Thoracic aorta (tissue), 2 donors: ENCODE measurements at regions not wholly inside any gene's neighbourhood (a gene's known extent, or its start where the extent isn't known, plus 50 kb on each side); places are given as distances from the start of the nearest gene placed in this dataset.

Experiments used
- ATAC-seq: fragments of 150-250 bp; one replicate; pipeline ENCODE4 v1.8.0; 2017; ENCODE audit warnings: low read depth; ENCODE audit not compliant: insufficient number of reproducible peaks, low FRiP score
- DNase-seq: peaks from one replicate; pipeline ENCODE4 v3.0.0-alpha.2; 2020; ENCODE audit warnings: low spot score
- H3K27ac ChIP-seq, 2 donors: fragments of 200-600 bp; sonication (generic); 1 replicate in 1 of 2; 2 replicates in 1 of 2; pipeline ENCODE4 v1.5.1; 2016; ENCODE audit warnings: mild to moderate bottlenecking in 2 of 2, moderate library complexity in 2 of 2
- H3K27me3 ChIP-seq: fragments of 200-600 bp; sonication (generic); replicated peaks from 2 replicates; pipeline ENCODE4 v1.6.0; 2016; ENCODE audit warnings: mild to moderate bottlenecking; ENCODE audit not compliant: insufficient read depth
- H3K36me3 ChIP-seq: fragments of 200-600 bp; sonication (generic); one replicate; pipeline ENCODE4 v1.5.1; 2016
- H3K4me1 ChIP-seq, 2 donors: fragments of 200-600 bp; sonication (generic); 1 replicate in 1 of 2; 2 replicates in 1 of 2; pipeline versions ENCODE4 v1.5.1 to v1.6.0; 2016; ENCODE audit warnings: low read depth in 2 of 2, mild to moderate bottlenecking in 1 of 2; ENCODE audit not compliant: control insufficient read depth in 1 of 2
- H3K4me3 ChIP-seq: fragments of 200-600 bp; sonication (generic); 2 replicates; pipeline ENCODE4 v1.5.1; 2016; ENCODE audit warnings: mild to moderate bottlenecking
- H3K9me3 ChIP-seq: fragments of 200-600 bp; sonication (generic); 2 replicates; pipeline ENCODE4 v1.5.1; 2016
- CTCF ChIP-seq: fragments of 200-600 bp; sonication (generic); IDR thresholded peaks from one replicate; pipeline ENCODE4 v1.5.1; 2019; ENCODE audit warnings: antibody characterized with exemption

GRCh38 chr7:25512061-25512687, 283.9 kb upstream of the NPVF start:
- no peak for TF ChIP-seq CTCF
- no peaks in the 10 kb centered on the region for H3K4me1 ChIP-seq
- no peaks in the 10 kb centered on the region for H3K9me3 ChIP-seq
- H3K27ac ChIP-seq = no peak overlapping the region
- ATAC-seq (no peak), DNase-seq (no peak)
- no peak overlapping the region for H3K4me3 ChIP-seq
- no peaks in the 10 kb centered on the region for H3K27me3 ChIP-seq
- no peaks in the 10 kb centered on the region for H3K36me3 ChIP-seq

- Histone ChIP-seq H3K27ac (no peak overlapping the region), H3K27me3 (no peaks in the 10 kb centered on the region), H3K9me3 (no peaks in the 10 kb centered on the region), H3K4me1 (no peaks in the 10 kb centered on the region), H3K4me3 (no peak overlapping the region), H3K36me3 (no peaks in the 10 kb centered on the region)
- DNase-seq = no peak
- no peak for TF ChIP-seq CTCF
- no peak for ATAC-seq
Measured at GRCh38 chr7:25515633-25516275, 287.5 kb upstream of the NPVF start.

GRCh38 chr7:25517906-25518305, 289.6 kb upstream of the NPVF start:
- no peak overlapping the region for H3K4me3 ChIP-seq
- no peaks in the 10 kb centered on the region for H3K4me1 ChIP-seq
- ATAC-seq (no peak), DNase-seq (no peak)
- H3K27me3 ChIP-seq = no peaks in the 10 kb centered on the region
- TF ChIP-seq CTCF = no peak
- no peaks in the 10 kb centered on the region for H3K36me3 ChIP-seq
- no peak overlapping the region for H3K27ac ChIP-seq
- no peaks in the 10 kb centered on the region for H3K9me3 ChIP-seq

- no peaks in the 10 kb centered on the region for H3K27me3 ChIP-seq
- TF ChIP-seq CTCF = no peak
- no peak overlapping the region for H3K27ac ChIP-seq
- ATAC-seq = no peak
- no peaks in the 10 kb centered on the region for H3K9me3 ChIP-seq
- no peaks in the 10 kb centered on the region for H3K36me3 ChIP-seq
- no peak overlapping the region for H3K4me3 ChIP-seq
- H3K4me1 ChIP-seq = no peaks in the 10 kb centered on the region
- no peak for DNase-seq
Measured at GRCh38 chr7:25520017-25520416, 291.7 kb upstream of the NPVF start.

- no peaks in the 10 kb centered on the region for H3K36me3 ChIP-seq
- H3K4me1 ChIP-seq = no peaks in the 10 kb centered on the region
- ATAC-seq (no peak), DNase-seq (no peak)
- no peak overlapping the region for H3K27ac ChIP-seq
- no peaks in the 10 kb centered on the region for H3K27me3 ChIP-seq
- no peak overlapping the region for H3K4me3 ChIP-seq
- H3K9me3 ChIP-seq = no peaks in the 10 kb centered on the region
- no peak for TF ChIP-seq CTCF
Measured at GRCh38 chr7:25520516-25520915, 292.2 kb upstream of the NPVF start.
